ENCODE measurements at regions not wholly inside any gene's neighbourhood (a gene's known extent, or its start where the extent isn't known, plus 50 kb on each side); places are given as distances from the start of the nearest gene placed in this dataset.

- in situ Hi-C loops (cut with MboI; ENCODE audit: low sequenced_read_pairs), result no loop called here
Measured at GRCh38 chr6:141261016-141261671, 871.6 kb upstream of the GJE1 start.

DNA sequence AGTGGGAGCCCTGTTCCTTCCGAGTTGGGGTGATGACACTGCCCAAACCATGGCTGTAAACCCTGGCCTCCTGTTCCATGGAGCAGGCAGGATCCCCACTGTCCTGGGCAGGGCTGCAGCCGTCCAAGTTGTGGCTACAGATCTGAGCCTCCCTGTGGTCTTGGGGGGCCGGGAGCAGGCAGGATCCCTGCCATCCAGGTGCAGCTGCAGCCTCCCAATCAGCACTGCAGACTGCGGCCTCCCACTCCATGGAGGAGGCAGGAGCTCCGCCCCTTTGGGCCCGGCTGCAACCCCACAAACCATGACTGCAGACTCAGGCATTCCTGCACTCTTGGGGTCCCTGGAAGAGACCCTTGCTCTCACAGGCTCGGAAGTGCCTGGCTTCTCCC, 872.1 kb upstream of the GJE1 start:
- in situ Hi-C loops (cut with MboI; ENCODE audit: low sequenced_read_pairs), result no loop called here

GRCh38 chr6:141259807-141260206, 872.9 kb upstream of the GJE1 start:
- in situ Hi-C loops (cut with MboI; ENCODE audit: low sequenced_read_pairs), result no loop called here

GRCh38 chr6:141259091-141259490, 873.6 kb upstream of the GJE1 start:
- in situ Hi-C loops (cut with MboI; ENCODE audit: low sequenced_read_pairs), result no loop called here

DNA sequence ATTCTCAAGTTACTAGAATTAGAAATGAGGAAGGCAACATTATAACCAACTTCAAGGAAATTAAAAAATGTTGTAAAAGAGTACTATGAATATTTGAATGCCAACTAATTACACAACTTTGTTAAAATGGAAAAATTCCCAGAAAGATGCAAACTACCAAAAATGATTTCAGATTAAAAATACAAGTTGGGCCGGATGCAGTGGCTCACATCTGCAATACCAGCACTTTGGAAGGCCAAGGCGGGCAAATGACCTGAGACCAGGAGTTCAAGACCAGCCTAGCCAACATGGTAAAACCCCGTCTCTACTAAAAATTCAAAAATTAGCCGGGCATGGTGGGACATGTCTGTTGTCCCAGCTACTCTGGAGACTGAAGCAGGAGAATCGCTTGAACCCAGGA, 874.2 kb upstream of the GJE1 start:
- in situ Hi-C loops (cut with MboI; ENCODE audit: low sequenced_read_pairs), result no loop called here

GRCh38 chr6:141254336-141254735, 878.4 kb upstream of the GJE1 start:
- in situ Hi-C loops (cut with MboI; ENCODE audit: low sequenced_read_pairs), result no loop called here

DNA sequence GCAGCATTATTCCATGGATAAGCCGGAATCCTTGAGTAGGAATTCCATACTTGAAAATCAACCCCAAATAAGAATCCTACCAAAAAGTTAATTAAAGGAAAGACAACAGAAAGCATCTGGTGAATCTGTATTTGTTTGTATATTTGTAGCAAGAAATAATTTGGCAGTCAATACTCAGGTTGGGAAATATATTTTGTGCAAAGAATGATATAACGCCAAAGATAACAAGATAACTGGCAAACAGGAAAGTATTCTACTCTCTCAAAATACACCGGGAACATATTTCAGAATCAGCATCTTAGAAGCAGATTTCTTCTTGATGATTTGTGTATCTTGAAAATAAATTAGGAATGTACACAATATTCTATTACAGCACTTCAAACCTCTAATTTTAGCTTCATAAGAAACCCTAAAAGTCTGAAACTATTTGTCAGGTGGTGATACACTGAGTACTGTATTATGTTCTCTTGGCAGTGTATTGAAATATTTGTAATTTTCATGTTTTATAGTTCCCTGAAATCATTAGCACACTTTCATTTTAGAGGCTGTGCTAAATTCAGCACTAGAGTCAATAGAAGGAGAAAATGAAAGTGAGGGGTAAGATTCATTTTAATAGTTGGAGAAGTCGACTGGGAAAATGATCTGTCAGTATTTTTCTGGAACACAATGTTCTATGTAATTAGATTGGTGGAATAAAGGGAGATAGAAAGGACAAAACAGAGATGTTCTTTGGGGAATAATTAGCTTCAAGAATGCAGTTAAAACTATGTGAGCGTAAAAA, 879.7 kb upstream of the GJE1 start:
- in situ Hi-C loops (cut with MboI; ENCODE audit: low sequenced_read_pairs), result no loop called here

- in situ Hi-C loops (cut with MboI; ENCODE audit: low sequenced_read_pairs), result no loop called here
Measured at GRCh38 chr6:141251286-141251685, 881.4 kb upstream of the GJE1 start.

DNA sequence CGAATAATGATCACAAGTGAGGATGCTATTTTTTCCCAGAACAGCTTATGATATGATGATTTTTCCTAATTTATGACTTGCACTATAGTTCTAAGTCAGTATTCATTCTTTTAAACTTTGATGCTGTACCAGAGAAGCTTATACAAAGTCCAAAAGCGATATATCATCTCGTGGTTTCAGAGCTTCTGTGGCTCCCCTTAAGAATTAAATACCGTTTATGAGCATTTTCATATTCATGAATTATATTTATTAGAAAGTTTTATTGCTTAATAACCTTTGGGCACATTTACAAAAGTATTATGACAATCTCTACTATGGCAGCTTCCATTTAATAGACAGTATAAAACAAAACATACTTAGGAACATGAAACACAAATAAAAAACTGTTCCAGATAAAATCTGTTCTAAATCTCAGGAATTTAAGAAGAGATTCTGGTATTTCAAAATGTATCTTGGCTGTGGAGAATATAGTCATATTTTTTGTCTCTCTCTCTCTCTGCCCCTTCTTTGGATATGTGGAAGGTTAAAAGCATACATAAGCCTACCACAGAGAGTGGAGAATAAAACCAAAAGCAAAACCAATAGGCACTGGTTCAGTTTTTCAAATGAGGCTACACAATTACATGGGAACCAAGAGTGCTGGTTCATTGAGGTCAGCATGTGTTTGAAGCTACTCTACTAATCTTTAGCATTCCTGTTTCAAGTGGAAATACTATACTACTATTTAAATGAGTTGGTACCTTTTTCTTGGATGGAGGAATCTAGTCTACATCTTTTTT, 884.5 kb upstream of the GJE1 start:
- in situ Hi-C loops (cut with MboI; ENCODE audit: low sequenced_read_pairs), result no loop called here

GRCh38 chr6:141244366-141244765, 888.4 kb upstream of the GJE1 start:
- in situ Hi-C loops (cut with MboI; ENCODE audit: low sequenced_read_pairs), result no loop called here

DNA sequence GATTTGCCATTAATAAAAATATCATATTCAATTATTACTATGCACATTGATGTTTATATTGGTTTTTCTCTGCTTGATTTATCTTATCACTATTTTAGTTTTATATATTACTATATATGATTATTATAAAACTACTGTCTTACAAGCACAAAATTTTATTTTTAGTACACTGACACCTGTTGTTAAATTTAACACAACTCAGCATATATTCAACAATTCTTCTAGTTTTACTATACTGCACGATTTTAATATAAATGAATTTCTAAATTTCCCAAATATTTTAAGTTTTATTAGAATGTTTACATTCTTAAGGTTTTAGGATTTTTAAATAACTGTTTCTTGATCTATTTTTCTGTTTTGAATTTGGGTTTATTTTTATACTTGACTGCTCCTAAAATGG, 889.8 kb upstream of the GJE1 start:
- in situ Hi-C loops (cut with MboI; ENCODE audit: low sequenced_read_pairs), result no loop called here

DNA sequence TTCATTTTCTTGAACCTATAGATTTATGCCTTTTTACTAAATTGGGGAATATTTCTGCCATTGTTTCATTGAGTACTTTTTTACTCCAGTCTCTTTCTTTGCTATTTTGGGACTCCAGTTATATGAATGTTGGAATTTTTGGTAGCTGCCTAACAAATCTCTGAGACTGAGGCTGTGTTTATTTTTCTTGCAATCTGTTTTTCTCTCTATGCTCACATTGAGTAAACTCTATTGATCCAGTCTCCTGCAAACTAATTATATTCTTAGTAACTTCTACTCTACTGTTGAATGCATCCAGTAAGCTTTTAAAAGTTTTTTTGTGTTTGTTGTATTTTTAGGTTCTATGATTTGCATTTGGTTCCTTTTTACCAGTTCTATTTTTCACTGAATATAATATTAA, 903.4 kb upstream of the GJE1 start:
- in situ Hi-C loops (cut with MboI; ENCODE audit: low sequenced_read_pairs), result no loop called here

GRCh38 chr6:141218583-141218982, 914.1 kb upstream of the GJE1 start:
- in situ Hi-C loops (cut with MboI; ENCODE audit: low sequenced_read_pairs), result no loop called here

DNA sequence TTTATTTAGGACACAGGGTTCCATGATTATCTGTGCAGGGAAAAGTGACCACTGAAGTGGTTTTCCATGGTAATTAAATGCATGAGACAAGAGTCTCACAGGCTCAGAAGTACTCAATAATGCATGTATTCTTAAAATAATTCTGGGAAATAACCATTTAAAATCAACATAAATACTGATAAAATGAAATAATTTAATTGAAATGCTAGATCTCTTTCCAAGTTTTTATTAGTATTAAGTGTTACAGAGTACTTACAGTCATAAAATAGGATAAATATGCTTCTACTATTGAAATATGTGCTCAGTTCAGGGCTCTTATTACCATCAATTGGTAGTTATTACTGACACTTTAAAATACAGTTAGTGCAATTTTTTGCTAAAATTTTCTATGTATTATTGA, 916.0 kb upstream of the GJE1 start:
- in situ Hi-C loops (cut with MboI; ENCODE audit: low sequenced_read_pairs), result no loop called here

GRCh38 chr6:141212296-141212695, 920.4 kb upstream of the GJE1 start:
- in situ Hi-C loops (cut with MboI; ENCODE audit: low sequenced_read_pairs), result no loop called here

GRCh38 chr6:141211845-141212244, 920.9 kb upstream of the GJE1 start:
- in situ Hi-C loops (cut with MboI; ENCODE audit: low sequenced_read_pairs), result no loop called here

GRCh38 chr6:141210901-141211300, 921.8 kb upstream of the GJE1 start:
- in situ Hi-C loops (cut with MboI; ENCODE audit: low sequenced_read_pairs), result no loop called here

- in situ Hi-C loops (cut with MboI; ENCODE audit: low sequenced_read_pairs), result no loop called here
Measured at GRCh38 chr6:141209890-141210289, 922.8 kb upstream of the GJE1 start.

DNA sequence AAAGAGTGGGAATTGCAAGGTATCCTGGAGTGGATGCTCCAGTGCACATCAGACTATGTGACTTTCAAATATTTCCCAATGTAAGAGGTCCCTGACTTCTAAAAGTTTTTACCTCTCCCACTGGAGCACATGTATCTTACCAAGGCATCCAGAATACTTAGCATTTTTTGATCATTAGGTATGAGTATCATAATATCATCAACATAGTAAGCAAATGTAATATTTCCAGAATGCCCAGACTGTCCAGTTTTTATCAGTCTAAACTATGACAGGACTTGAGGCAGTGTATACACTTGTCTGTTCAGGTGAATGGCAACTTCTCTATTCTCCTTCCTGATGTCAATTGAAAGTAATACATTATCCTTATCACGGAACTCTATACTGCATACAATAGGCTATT, 924.6 kb upstream of the GJE1 start:
- in situ Hi-C loops (cut with MboI; ENCODE audit: low sequenced_read_pairs), result no loop called here

GRCh38 chr6:141203902-141204575, 928.7 kb upstream of the GJE1 start:
- in situ Hi-C loops (cut with MboI; ENCODE audit: low sequenced_read_pairs), result no loop called here

DNA sequence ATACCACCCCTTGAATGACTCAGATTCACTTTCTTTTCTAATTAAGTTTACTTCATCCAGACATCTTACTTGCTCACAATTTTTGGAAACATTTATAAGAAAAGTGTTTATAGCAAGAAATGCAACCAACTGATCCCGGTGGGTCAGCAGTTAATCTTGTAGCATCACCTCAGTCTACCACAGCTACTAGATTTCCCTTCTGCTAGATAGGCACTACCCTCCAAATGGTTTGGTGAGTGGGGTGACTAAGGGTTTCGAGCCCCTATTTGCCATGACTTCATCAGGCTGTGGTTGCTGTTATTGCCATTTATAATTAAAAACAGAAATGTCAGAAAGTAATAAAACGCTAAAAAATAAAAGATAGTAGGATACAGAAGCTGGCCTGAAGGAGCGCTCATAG, 930.1 kb upstream of the GJE1 start:
- in situ Hi-C loops (cut with MboI; ENCODE audit: low sequenced_read_pairs), result no loop called here
